PC-3 (cell line): ENCODE measurements at regions not wholly inside any gene's neighbourhood (a gene's known extent, or its start where the extent isn't known, plus 50 kb on each side); places are given as distances from the start of the nearest gene placed in this dataset.

Experiments used
- ATAC-seq: fragments of 200-7000 bp; cut with Tn5 transposase; 2 replicates; pipeline ENCODE4 v1.9.1; 2020; ENCODE audit warnings: mild to moderate bottlenecking, moderate library complexity
- BruUV-seq: library from RNA; stranded (reverse); fragments of 400-500 nt; replicated peaks from 2 replicates; lab custom pipeline; 2021; lab: Mats Ljungman, UMichigan
- CTCF ChIA-PET: fragments of 300-600 bp; sonication (Branson Sonifier 250); formaldehyde crosslinking; loops from one replicate; lab custom pipeline; 2022; ENCODE audit warnings: antibody characterized with exemption; lab: Charles Lee
- POLR2A ChIA-PET: fragments of 300-600 bp; sonication (Branson Sonifier 250); formaldehyde crosslinking; loops from one replicate; lab custom pipeline; 2022; ENCODE audit warnings: antibody characterized with exemption; ENCODE audit not compliant: unreplicated experiment; lab: Charles Lee
- DNase-seq: peaks from one replicate; pipeline ENCODE4 v3.0.0-alpha.2; 2015
- H2AFZ ChIP-seq: fragments of 300-600 bp; sonication (generic); 2 replicates; pipeline ENCODE4 v1.6.0; 2016; ENCODE audit warnings: antibody characterized with exemption, low read length
- H3F3A ChIP-seq: fragments of 300-600 bp; sonication (generic); one replicate; pipeline ENCODE4 v1.6.0; 2017; ENCODE audit warnings: antibody characterized with exemption, low read length, control low read depth, mild to moderate bottlenecking; ENCODE audit not compliant: unreplicated experiment
- H3K27ac ChIP-seq: fragments of 300-600 bp; sonication (generic); 2 replicates; pipeline ENCODE4 v1.5.1; 2016; ENCODE audit warnings: mild to moderate bottlenecking, low read length
- H3K27me3 ChIP-seq: fragments of 300-600 bp; sonication (generic); 2 replicates; pipeline ENCODE4 v1.6.1; 2016; ENCODE audit warnings: low read length, mixed read lengths
- H3K36me3 ChIP-seq: fragments of 300-600 bp; sonication (generic); 2 replicates; pipeline ENCODE4 v1.6.1; 2016; ENCODE audit warnings: low read depth, mixed run types, low read length, mixed read lengths
- H3K4me1 ChIP-seq: fragments of 300-600 bp; sonication (generic); 2 replicates; pipeline ENCODE4 v1.5.1; 2016; ENCODE audit warnings: low read length; ENCODE audit not compliant: insufficient read depth
- H3K4me2 ChIP-seq: fragments of 300-600 bp; sonication (generic); 2 replicates; pipeline ENCODE4 v1.6.0; 2016; ENCODE audit warnings: low read length
- H3K4me3 ChIP-seq: fragments of 300-600 bp; sonication (generic); 2 replicates; pipeline ENCODE4 v1.5.1; 2016; ENCODE audit warnings: mild to moderate bottlenecking, low read length, mixed read lengths
- H3K79me2 ChIP-seq: fragments of 300-600 bp; sonication (generic); 2 replicates; pipeline ENCODE4 v1.6.1; 2017; ENCODE audit warnings: low read length, mixed read lengths
- H3K9ac ChIP-seq: fragments of 300-600 bp; sonication (generic); 2 replicates; pipeline ENCODE4 v1.6.0; 2016; ENCODE audit warnings: mild to moderate bottlenecking, low read length
- H3K9me2 ChIP-seq: fragments of 300-600 bp; sonication (generic); replicated peaks from 2 replicates; pipeline ENCODE4 v1.6.1; 2016; ENCODE audit warnings: mixed run types, low read length, mixed read lengths
- H3K9me3 ChIP-seq: fragments of 300-600 bp; sonication (generic); 2 replicates; pipeline ENCODE4 v1.6.1; 2016; ENCODE audit warnings: low read length, mixed read lengths
- H4K20me1 ChIP-seq: fragments of 300-600 bp; sonication (generic); 2 replicates; pipeline ENCODE4 v1.6.1; 2016; ENCODE audit warnings: low read length, mixed read lengths
- CTCF ChIP-seq: fragments of 300-600 bp; sonication (generic); conservative IDR thresholded peaks from 2 replicates; pipeline ENCODE4 v1.5.1; 2017; ENCODE audit warnings: antibody characterized with exemption, low read depth, mild to moderate bottlenecking, low read length
- EZH2 ChIP-seq: fragments of 300-600 bp; sonication (generic); IDR thresholded peaks from one replicate; pipeline ENCODE4 v1.6.1; 2017; ENCODE audit warnings: antibody characterized with exemption, mild to moderate bottlenecking, low read length; ENCODE audit not compliant: unreplicated experiment
- EZH2phosphoT487 ChIP-seq: fragments of 300-600 bp; sonication (generic); IDR thresholded peaks from 2 replicates; pipeline ENCODE4 v1.6.1; 2018; ENCODE audit warnings: mild to moderate bottlenecking, antibody characterized with exemption, low read length, borderline replicate concordance
- intact Hi-C: fragments of 100-400 bp; cut with micrococcal nuclease; formaldehyde crosslinking; loops from 2 replicates; pipeline ENCODE4 v1.9.0; 2023

- Histone ChIP-seq H3K9ac (no peak overlapping the region), H3K4me1 (no peaks in the 10 kb centered on the region), H3K27ac (no peak overlapping the region), H3K4me2 (no peak overlapping the region), H2AFZ (no peak overlapping the region), H3F3A (no peaks in the 10 kb centered on the region), H3K9me2 (no peaks in the 10 kb centered on the region), H3K27me3 (no peaks in the 10 kb centered on the region; the same call in 1 of the 2 replicates), H3K36me3 (no peaks in the 10 kb centered on the region), H4K20me1 (no peaks in the 10 kb centered on the region), H3K4me3 (no peak overlapping the region), H3K9me3 (no peaks in the 10 kb centered on the region), H3K79me2 (no peaks in the 10 kb centered on the region)
- CTCF ChIA-PET = no interaction called here
- DNase-seq = no peak
- ATAC-seq = no peak
- intact Hi-C loops = no loop called here
- no TSS peak for BruUV-seq
- TF ChIP-seq EZH2 (no peak), CTCF (no peak), EZH2phosphoT487 (no peak)
- POLR2A ChIA-PET = no interaction called here
Measured at GRCh38 chr19:30076751-30077670, 135.0 kb downstream of the URI1 start.

- H3K9me2 ChIP-seq = no peaks in the 10 kb centered on the region
Measured at GRCh38 chr19:30077851-30078355, 135.9 kb downstream of the URI1 start.

More at GRCh38 chr19:30077851-30078355, 135.9 kb downstream of the URI1 start:
- Histone ChIP-seq H2AFZ (no peak overlapping the region), H3F3A (no peaks in the 10 kb centered on the region), H3K4me1 (no peaks in the 10 kb centered on the region), H3K36me3 (no peaks in the 10 kb centered on the region), H3K4me2 (no peak overlapping the region), H3K9ac (no peak overlapping the region), H3K79me2 (no peaks in the 10 kb centered on the region), H3K27me3 (no peaks in the 10 kb centered on the region; the same call in 1 of the 2 replicates), H3K9me3 (no peaks in the 10 kb centered on the region), H4K20me1 (no peaks in the 10 kb centered on the region), H3K27ac (no peak overlapping the region), H3K4me3 (no peak overlapping the region)
- CTCF ChIA-PET = no interaction called here
- intact Hi-C loops = no loop called here
- ATAC-seq (no peak), DNase-seq (no peak)
- no TSS peak for BruUV-seq
- POLR2A ChIA-PET = no interaction called here
- TF ChIP-seq EZH2 (no peak), EZH2phosphoT487 (no peak), CTCF (no peak)
